ENCODE measurements at regions not wholly inside any gene's neighbourhood (a gene's known extent, or its start where the extent isn't known, plus 50 kb on each side); places are given as distances from the start of the nearest gene placed in this dataset.

DNA sequence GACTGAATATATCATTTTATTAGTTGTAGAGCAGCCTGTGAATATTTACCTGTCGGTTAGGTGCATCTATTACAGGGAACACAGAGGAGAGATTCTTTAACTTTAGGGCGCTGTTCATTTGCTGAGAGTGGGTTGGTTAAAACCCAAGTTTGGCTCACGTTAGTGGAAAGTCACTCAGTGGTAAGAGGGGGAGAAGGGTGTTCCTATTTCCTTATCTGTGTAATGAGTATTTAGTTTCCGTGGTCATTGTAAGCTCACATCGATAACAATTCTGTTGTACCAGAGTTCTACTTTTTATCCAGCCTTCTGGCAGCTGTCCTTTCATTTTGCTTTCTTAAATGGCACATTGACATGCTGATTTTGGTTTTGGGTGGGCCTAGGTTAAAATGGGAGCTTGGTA lies 773.2 kb upstream of the ADAMTS5 start:
- H3K27me3 ChIP-seq (ENCODE audit: insufficient read depth, low read length): no peaks in the 10 kb centered on the region
- Mint-ChIP-seq H3K9me3 (ENCODE audit: unreplicated experiment) (peaks cover 3% of the 10 kb centered on the region), H3K36me3 (ENCODE audit: low read depth, unreplicated experiment) (no peaks in the 10 kb centered on the region), H3K4me1 (ENCODE audit: low read depth, unreplicated experiment) (no peaks in the 10 kb centered on the region), H3K27ac (ENCODE audit: unreplicated experiment) (no peak overlapping the region), H3K4me3 (ENCODE audit: unreplicated experiment) (no peak overlapping the region), H3K27me3 (ENCODE audit: low read depth, unreplicated experiment) (no peaks in the 10 kb centered on the region)
- H4K20me1 ChIP-seq (ENCODE audit: insufficient read depth, low read length): no peaks in the 10 kb centered on the region
- no peaks in the 10 kb centered on the region for H3K79me2 ChIP-seq (ENCODE audit: insufficient read depth, low read length)
- H3K27ac ChIP-seq (ENCODE audit: low read depth, low read length): no peak overlapping the region
- no peak overlapping the region for H3K9ac ChIP-seq (ENCODE audit: low read length)
- no peak overlapping the region for H3K4me3 ChIP-seq (ENCODE audit: insufficient read depth, low read depth, low read length)
- no peak for DNase-seq (ENCODE audit: low read depth)
- H3K36me3 ChIP-seq (ENCODE audit: insufficient read depth, low read length): no peaks in the 10 kb centered on the region
- no peak overlapping the region for H2AFZ ChIP-seq (ENCODE audit: low read depth, low read length)
- H3K4me2 ChIP-seq (ENCODE audit: low read length): no peak overlapping the region
- no peaks in the 10 kb centered on the region for H3K4me1 ChIP-seq (ENCODE audit: insufficient read depth, low read length)
- TF ChIP-seq, protein P1, sequence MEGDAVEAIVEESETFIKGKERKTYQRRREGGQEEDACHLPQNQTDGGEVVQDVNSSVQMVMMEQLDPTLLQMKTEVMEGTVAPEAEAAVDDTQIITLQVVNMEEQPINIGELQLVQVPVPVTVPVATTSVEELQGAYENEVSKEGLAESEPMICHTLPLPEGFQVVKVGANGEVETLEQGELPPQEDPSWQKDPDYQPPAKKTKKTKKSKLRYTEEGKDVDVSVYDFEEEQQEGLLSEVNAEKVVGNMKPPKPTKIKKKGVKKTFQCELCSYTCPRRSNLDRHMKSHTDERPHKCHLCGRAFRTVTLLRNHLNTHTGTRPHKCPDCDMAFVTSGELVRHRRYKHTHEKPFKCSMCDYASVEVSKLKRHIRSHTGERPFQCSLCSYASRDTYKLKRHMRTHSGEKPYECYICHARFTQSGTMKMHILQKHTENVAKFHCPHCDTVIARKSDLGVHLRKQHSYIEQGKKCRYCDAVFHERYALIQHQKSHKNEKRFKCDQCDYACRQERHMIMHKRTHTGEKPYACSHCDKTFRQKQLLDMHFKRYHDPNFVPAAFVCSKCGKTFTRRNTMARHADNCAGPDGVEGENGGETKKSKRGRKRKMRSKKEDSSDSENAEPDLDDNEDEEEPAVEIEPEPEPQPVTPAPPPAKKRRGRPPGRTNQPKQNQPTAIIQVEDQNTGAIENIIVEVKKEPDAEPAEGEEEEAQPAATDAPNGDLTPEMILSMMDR (IDR thresholded peaks at IDR 0.05; ENCODE audit: insufficient read depth, low read depth, low read length): no peak
- no peak for TF ChIP-seq EZH2 (IDR thresholded peaks at IDR 0.05; ENCODE audit: insufficient read depth, low read length)
- peaks cover 3% of the 10 kb centered on the region for H3K9me3 ChIP-seq (ENCODE audit: insufficient read depth, low read depth, low read length)
- FAIRE-seq: no peak

DNA sequence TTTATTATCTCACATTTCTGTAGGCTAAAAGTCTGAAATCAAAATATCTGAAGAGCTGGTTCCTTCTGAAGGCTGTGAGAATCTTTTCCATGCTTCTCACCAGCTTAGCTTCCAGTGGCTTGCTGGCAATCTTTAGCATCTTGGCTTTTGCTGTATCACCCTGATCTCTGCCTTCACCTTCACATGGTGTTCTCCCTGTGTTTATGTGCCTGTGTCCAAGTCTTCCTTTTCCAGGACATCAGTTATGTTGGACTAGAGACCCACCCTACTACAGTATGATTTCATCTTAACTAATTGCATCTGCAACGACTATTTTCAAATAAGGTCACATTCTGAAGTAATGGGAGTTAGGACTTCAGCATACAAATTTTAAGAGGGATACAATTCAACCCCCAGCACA lies 772.3 kb upstream of the ADAMTS5 start:
- H3K27ac ChIP-seq (ENCODE audit: low read depth, low read length): no peak overlapping the region
- TF ChIP-seq, protein P1 (IDR thresholded peaks at IDR 0.05; ENCODE audit: insufficient read depth, low read depth, low read length): no peak
- no peak for TF ChIP-seq EZH2 (IDR thresholded peaks at IDR 0.05; ENCODE audit: insufficient read depth, low read length)
- Mint-ChIP-seq H3K27me3 (ENCODE audit: low read depth, unreplicated experiment) (no peaks in the 10 kb centered on the region), H3K4me3 (ENCODE audit: unreplicated experiment) (no peak overlapping the region), H3K4me1 (ENCODE audit: low read depth, unreplicated experiment) (no peaks in the 10 kb centered on the region), H3K9me3 (ENCODE audit: unreplicated experiment) (peaks cover under 1% of the 10 kb centered on the region), H3K27ac (ENCODE audit: unreplicated experiment) (no peak overlapping the region), H3K36me3 (ENCODE audit: low read depth, unreplicated experiment) (no peaks in the 10 kb centered on the region)
- H3K36me3 ChIP-seq (ENCODE audit: insufficient read depth, low read length): no peaks in the 10 kb centered on the region
- no peak overlapping the region for H3K9ac ChIP-seq (ENCODE audit: low read length)
- H3K4me2 ChIP-seq (ENCODE audit: low read length): no peak overlapping the region
- FAIRE-seq (no peak), DNase-seq (ENCODE audit: low read depth) (no peak)
- H4K20me1 ChIP-seq (ENCODE audit: insufficient read depth, low read length): no peaks in the 10 kb centered on the region
- H3K27me3 ChIP-seq (ENCODE audit: insufficient read depth, low read length): no peaks in the 10 kb centered on the region
- peaks cover under 1% of the 10 kb centered on the region for H3K4me1 ChIP-seq (ENCODE audit: insufficient read depth, low read length)
- H3K4me3 ChIP-seq (ENCODE audit: insufficient read depth, low read depth, low read length): no peak overlapping the region
- H3K79me2 ChIP-seq (ENCODE audit: insufficient read depth, low read length): no peaks in the 10 kb centered on the region
- peaks cover 2% of the 10 kb centered on the region for H3K9me3 ChIP-seq (ENCODE audit: insufficient read depth, low read depth, low read length)
- no peak overlapping the region for H2AFZ ChIP-seq (ENCODE audit: low read depth, low read length)

DNA sequence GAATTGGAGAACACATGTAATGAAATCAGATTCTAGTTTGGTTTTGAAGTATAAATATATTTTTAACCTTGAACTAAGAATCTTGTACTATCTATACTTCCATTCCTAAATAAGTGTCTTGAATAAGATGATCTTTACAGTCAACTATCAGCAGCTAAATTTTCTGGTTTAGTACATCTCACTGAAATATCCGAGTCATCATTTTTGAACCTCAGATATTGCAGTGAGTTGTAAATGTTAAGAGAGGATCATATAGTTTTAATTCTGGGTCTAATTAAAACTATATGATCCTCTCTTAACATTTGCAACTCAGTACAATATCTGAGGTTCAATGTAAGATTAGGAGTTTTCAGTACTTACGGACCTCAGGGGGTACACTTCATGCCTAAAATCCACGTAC lies 768.8 kb upstream of the ADAMTS5 start:
- no peak overlapping the region for H3K4me2 ChIP-seq (ENCODE audit: low read length)
- H3K36me3 ChIP-seq (ENCODE audit: insufficient read depth, low read length): no peaks in the 10 kb centered on the region
- no peaks in the 10 kb centered on the region for H3K27me3 Mint-ChIP-seq (ENCODE audit: low read depth, unreplicated experiment)
- H3K9me3 ChIP-seq (ENCODE audit: insufficient read depth, low read depth, low read length): no peaks in the 10 kb centered on the region
- peaks cover 5% of the 10 kb centered on the region for H3K4me1 ChIP-seq (ENCODE audit: insufficient read depth, low read length)
- H3K79me2 ChIP-seq (ENCODE audit: insufficient read depth, low read length): no peaks in the 10 kb centered on the region
- H3K4me3 ChIP-seq (ENCODE audit: insufficient read depth, low read depth, low read length): no peak overlapping the region
- no peaks in the 10 kb centered on the region for H4K20me1 ChIP-seq (ENCODE audit: insufficient read depth, low read length)
- no peak overlapping the region for H3K4me3 Mint-ChIP-seq (ENCODE audit: unreplicated experiment)
- H2AFZ ChIP-seq (ENCODE audit: low read depth, low read length): no peak overlapping the region
- FAIRE-seq (no peak), DNase-seq (ENCODE audit: low read depth) (no peak)
- H3K9ac ChIP-seq (ENCODE audit: low read length): no peak overlapping the region
- no peaks in the 10 kb centered on the region for H3K27me3 ChIP-seq (ENCODE audit: insufficient read depth, low read length)
- no peaks in the 10 kb centered on the region for H3K9me3 Mint-ChIP-seq (ENCODE audit: unreplicated experiment)
- H3K4me1 Mint-ChIP-seq (ENCODE audit: low read depth, unreplicated experiment): peaks cover 2% of the 10 kb centered on the region
- TF ChIP-seq, protein P1 (IDR thresholded peaks at IDR 0.05; ENCODE audit: insufficient read depth, low read depth, low read length): no peak
- no peak for TF ChIP-seq EZH2 (IDR thresholded peaks at IDR 0.05; ENCODE audit: insufficient read depth, low read length)
- no peak overlapping the region for H3K27ac ChIP-seq (ENCODE audit: low read depth, low read length)
- H3K27ac Mint-ChIP-seq (ENCODE audit: unreplicated experiment): no peak overlapping the region
- no peaks in the 10 kb centered on the region for H3K36me3 Mint-ChIP-seq (ENCODE audit: low read depth, unreplicated experiment)
